ENCODE measurements at regions not wholly inside any gene's neighbourhood (a gene's known extent, or its start where the extent isn't known, plus 50 kb on each side); places are given as distances from the start of the nearest gene placed in this dataset.

- no peak for DNase-seq (ENCODE audit: extremely low read depth, low read depth)
- TF ChIP-seq CTCF (IDR thresholded peaks at IDR 0.05; ENCODE audit: low read depth, low read length) = peak; percentile 37
These were observed 81.5 kb downstream of the CPN2 start for GRCh38 chr3:194269610-194270145.

DNA sequence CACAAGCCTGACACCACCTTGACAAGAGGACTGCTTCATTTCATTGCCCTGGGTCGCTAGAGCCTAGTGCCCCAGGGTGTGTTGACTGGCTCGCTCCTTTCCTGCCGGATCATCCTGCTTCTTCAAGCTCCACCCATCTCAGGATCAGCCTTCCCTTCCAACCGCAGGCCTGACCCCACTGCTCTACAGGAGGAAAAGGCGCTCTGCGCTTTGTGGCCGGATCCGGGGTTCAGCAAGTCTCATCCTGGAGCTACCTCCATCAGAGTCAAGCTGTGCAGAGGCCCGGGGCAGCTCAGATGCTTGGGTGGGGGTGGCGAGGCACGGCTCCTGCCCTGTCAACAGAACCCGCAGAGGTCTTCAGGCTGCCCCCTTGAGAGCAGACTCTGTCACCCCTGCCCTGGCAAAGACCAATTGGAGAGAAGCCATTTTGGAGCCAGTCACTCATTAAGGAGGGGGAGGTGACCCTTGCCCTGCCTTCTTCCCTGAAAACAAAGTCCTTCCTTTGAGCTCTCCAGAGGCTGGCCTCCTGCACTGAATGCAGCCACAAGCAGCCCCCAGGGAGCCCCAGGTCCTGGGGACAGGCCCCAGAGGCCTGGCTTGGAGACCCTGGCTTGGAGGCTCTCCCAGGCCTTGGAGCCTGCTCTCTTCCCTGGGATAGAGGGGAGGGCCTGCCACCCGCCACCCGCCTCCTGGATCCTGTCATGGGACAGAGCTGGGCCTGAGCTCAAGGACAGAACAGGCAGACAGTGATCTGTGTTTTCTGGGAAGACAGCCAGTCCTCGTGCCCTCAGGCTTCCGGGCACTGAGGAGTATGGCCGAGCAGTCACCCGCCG is 80.3 kb downstream of the CPN2 start:
- TF ChIP-seq CTCF (IDR thresholded peaks at IDR 0.05; ENCODE audit: low read depth, low read length) = no peak
- DNase-seq (ENCODE audit: extremely low read depth, low read depth) = no peak

- no peak for TF ChIP-seq CTCF (IDR thresholded peaks at IDR 0.05; ENCODE audit: low read depth, low read length)
- no peak for DNase-seq (ENCODE audit: extremely low read depth, low read depth)
These were observed 79.6 kb downstream of the CPN2 start for GRCh38 chr3:194271460-194272035.

DNA sequence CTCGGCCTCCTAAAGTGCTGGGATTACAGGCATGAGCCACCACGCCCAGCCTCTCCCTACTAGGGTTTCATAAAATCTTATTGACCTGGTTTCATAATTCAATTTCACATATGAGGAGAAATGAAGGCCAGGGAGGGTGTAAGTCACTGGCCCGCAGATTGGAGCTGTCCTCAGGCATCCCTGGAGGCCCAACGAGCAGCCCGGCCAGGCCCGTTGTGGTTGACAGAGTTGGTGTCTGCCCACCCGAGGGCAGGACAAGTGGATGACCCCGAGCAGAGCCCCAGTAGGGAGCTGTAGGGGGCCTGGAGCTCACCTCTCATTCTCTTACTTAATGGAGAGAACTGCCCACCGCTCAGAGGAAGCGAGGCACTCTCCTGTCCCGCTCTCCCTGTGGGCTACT is 78.9 kb downstream of the CPN2 start:
- DNase-seq (ENCODE audit: extremely low read depth, low read depth) = no peak
- no peak for TF ChIP-seq CTCF (IDR thresholded peaks at IDR 0.05; ENCODE audit: low read depth, low read length)

- peak; percentile 78 for DNase-seq (ENCODE audit: extremely low read depth, low read depth)
- TF ChIP-seq CTCF (IDR thresholded peaks at IDR 0.05; ENCODE audit: low read depth, low read length) = no peak
These were observed 78.0 kb downstream of the CPN2 start for GRCh38 chr3:194272861-194273742.

DNA sequence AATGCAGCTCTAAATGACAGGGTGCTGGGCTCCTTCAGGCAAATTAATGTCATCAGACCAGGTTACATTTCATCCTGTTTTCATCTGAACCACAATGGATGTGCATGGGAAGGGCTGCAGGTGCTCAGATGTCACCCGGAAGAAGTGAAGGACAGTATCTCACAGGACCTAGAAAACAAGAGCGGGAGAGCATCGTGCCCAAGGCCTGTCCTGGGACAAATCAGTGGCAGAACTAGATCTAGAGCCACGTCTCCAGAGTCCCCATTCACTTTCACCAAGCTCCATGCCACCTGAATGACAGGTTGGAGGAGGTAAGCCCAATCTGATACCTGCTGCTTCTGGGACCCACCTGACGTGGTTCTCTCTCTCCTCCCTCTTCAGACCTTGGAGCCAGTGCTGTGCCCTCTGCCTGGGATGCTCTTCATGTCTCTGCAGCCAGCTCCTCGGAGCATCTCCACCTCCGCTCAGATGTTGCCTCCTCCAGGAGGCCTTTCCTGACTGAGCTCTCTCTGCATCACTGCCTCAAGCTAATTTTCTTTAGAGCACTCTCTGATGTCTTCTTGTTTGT is 77.3 kb downstream of the CPN2 start:
- TF ChIP-seq CTCF (IDR thresholded peaks at IDR 0.05; ENCODE audit: low read depth, low read length) = no peak
- DNase-seq (ENCODE audit: extremely low read depth, low read depth) = no peak

Data from AG09319 (cell line).